OCI-LY3 (cell line): ENCODE measurements at regions not wholly inside any gene's neighbourhood (a gene's known extent, or its start where the extent isn't known, plus 50 kb on each side); places are given as distances from the start of the nearest gene placed in this dataset.
A peak's percentile ranks its signal among the peaks of the same experiment; 100 is the strongest.

Source experiments
- H2AFZ ChIP-seq: fragments of 200-600, 300-600 bp; shearing (Covaris generic); 2 replicates; pipeline ENCODE4 v1.6.0; 2014; ENCODE audit warnings: antibody characterized with exemption, low read depth, low read length
- H3K27ac ChIP-seq: fragments of 200-600, 300-600 bp; sonication (generic); 2 replicates; pipeline ENCODE4 v1.5.1; 2014; ENCODE audit warnings: mild to moderate bottlenecking, low read length, moderate library complexity, mixed read lengths
- H3K27me3 ChIP-seq: fragments of 200-600, 300-600 bp; sonication (generic); 2 replicates; pipeline ENCODE4 v1.6.1; 2014; ENCODE audit warnings: low read depth, low read length, mixed read lengths
- H3K36me3 ChIP-seq: fragments of 200-600, 300-600 bp; sonication (generic); replicated peaks from 2 replicates; pipeline ENCODE3; 2014; ENCODE audit warnings: low read depth, low read length, mixed read lengths
- H3K4me1 ChIP-seq: fragments of 300-600, 200-600 bp; sonication (generic); 2 replicates; pipeline ENCODE4 v1.6.1; 2014; ENCODE audit warnings: low read length, mixed read lengths
- H3K4me2 ChIP-seq: fragments of 200-600, 300-600 bp; sonication (generic); 2 replicates; pipeline ENCODE4 v1.6.1; 2014; ENCODE audit warnings: low read length, mixed read lengths
- H3K4me3 ChIP-seq: fragments of 300-600, 200-600 bp; sonication (generic); 2 replicates; pipeline ENCODE4 v1.5.1; 2014; ENCODE audit warnings: antibody characterized with exemption, mild to moderate bottlenecking, low read length, moderate library complexity
- H3K79me2 ChIP-seq: fragments of 300-600, 200-600 bp; shearing (Covaris generic); 2 replicates; pipeline ENCODE4 v1.6.1; 2014; ENCODE audit warnings: mild to moderate bottlenecking, low read length, mixed read lengths
- H3K9ac ChIP-seq: fragments of 300-600, 200-600 bp; shearing (Covaris generic); 2 replicates; pipeline ENCODE4 v1.6.0; 2014; ENCODE audit warnings: mild to moderate bottlenecking, low read length, moderate library complexity
- H3K9me3 ChIP-seq: fragments of 200-600, 300-600 bp; shearing (Covaris generic); 2 replicates; pipeline ENCODE4 v1.6.1; 2014; ENCODE audit warnings: low read length, mixed read lengths; ENCODE audit not compliant: insufficient read depth
- H4K20me1 ChIP-seq: fragments of 200-600, 300-600 bp; sonication (generic); 2 replicates; pipeline ENCODE4 v1.6.1; 2016; ENCODE audit warnings: low read length, mixed read lengths; ENCODE audit not compliant: insufficient read depth
- EZH2phosphoT487 ChIP-seq: fragments of 200-600 bp; shearing (Covaris generic); IDR thresholded peaks from 2 replicates; pipeline ENCODE4 v1.6.1; 2018; ENCODE audit warnings: antibody characterized with exemption, mixed run types, low read depth
- TF ChIP-seq, protein P1 (sequence below): fragments of 200-600, 300-600 bp; sonication (generic); IDR thresholded peaks from 2 replicates; pipeline ENCODE4 v1.5.1; 2014; ENCODE audit warnings: antibody characterized with exemption, low read length, low read depth

GRCh38 chr6:10042280-10042679 is 372.6 kb downstream of the TFAP2A start:
- TF ChIP-seq EZH2phosphoT487 = no peak
- TF ChIP-seq, protein P1, sequence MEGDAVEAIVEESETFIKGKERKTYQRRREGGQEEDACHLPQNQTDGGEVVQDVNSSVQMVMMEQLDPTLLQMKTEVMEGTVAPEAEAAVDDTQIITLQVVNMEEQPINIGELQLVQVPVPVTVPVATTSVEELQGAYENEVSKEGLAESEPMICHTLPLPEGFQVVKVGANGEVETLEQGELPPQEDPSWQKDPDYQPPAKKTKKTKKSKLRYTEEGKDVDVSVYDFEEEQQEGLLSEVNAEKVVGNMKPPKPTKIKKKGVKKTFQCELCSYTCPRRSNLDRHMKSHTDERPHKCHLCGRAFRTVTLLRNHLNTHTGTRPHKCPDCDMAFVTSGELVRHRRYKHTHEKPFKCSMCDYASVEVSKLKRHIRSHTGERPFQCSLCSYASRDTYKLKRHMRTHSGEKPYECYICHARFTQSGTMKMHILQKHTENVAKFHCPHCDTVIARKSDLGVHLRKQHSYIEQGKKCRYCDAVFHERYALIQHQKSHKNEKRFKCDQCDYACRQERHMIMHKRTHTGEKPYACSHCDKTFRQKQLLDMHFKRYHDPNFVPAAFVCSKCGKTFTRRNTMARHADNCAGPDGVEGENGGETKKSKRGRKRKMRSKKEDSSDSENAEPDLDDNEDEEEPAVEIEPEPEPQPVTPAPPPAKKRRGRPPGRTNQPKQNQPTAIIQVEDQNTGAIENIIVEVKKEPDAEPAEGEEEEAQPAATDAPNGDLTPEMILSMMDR = no peak
- no peaks in the 10 kb centered on the region for H3K36me3 ChIP-seq
- no peaks in the 10 kb centered on the region for H4K20me1 ChIP-seq
- no peak overlapping the region for H3K4me3 ChIP-seq
- H3K9me3 ChIP-seq = no peaks in the 10 kb centered on the region
- H3K27me3 ChIP-seq = no peaks in the 10 kb centered on the region
- H3K4me1 ChIP-seq = no peaks in the 10 kb centered on the region
- H3K79me2 ChIP-seq = no peaks in the 10 kb centered on the region
- H3K4me2 ChIP-seq = no peak overlapping the region
- H2AFZ ChIP-seq = no peak overlapping the region
- H3K9ac ChIP-seq = no peak overlapping the region
- H3K27ac ChIP-seq = no peak overlapping the region

- Histone ChIP-seq H3K9ac (no peak overlapping the region), H3K79me2 (no peaks in the 10 kb centered on the region), H3K27me3 (no peaks in the 10 kb centered on the region), H3K4me1 (no peaks in the 10 kb centered on the region), H3K36me3 (no peaks in the 10 kb centered on the region), H4K20me1 (no peaks in the 10 kb centered on the region), H3K4me2 (no peak overlapping the region), H3K27ac (no peak overlapping the region), H3K9me3 (no peaks in the 10 kb centered on the region), H2AFZ (no peak overlapping the region), H3K4me3 (no peak overlapping the region)
- no peak for TF ChIP-seq EZH2phosphoT487
- TF ChIP-seq, protein P1 = no peak
Measured at GRCh38 chr6:10033223-10033829, 381.5 kb downstream of the TFAP2A start.

GRCh38 chr6:10031617-10032016 is 383.3 kb downstream of the TFAP2A start:
- H3K27me3 ChIP-seq = no peaks in the 10 kb centered on the region
- no peaks in the 10 kb centered on the region for H4K20me1 ChIP-seq
- H3K9me3 ChIP-seq = no peaks in the 10 kb centered on the region
- H3K27ac ChIP-seq = no peak overlapping the region
- TF ChIP-seq, protein P1 = no peak
- H3K4me1 ChIP-seq = no peaks in the 10 kb centered on the region
- no peaks in the 10 kb centered on the region for H3K79me2 ChIP-seq
- H2AFZ ChIP-seq = no peak overlapping the region
- H3K9ac ChIP-seq = no peak overlapping the region
- H3K36me3 ChIP-seq = no peaks in the 10 kb centered on the region
- no peak overlapping the region for H3K4me3 ChIP-seq
- no peak overlapping the region for H3K4me2 ChIP-seq

DNA sequence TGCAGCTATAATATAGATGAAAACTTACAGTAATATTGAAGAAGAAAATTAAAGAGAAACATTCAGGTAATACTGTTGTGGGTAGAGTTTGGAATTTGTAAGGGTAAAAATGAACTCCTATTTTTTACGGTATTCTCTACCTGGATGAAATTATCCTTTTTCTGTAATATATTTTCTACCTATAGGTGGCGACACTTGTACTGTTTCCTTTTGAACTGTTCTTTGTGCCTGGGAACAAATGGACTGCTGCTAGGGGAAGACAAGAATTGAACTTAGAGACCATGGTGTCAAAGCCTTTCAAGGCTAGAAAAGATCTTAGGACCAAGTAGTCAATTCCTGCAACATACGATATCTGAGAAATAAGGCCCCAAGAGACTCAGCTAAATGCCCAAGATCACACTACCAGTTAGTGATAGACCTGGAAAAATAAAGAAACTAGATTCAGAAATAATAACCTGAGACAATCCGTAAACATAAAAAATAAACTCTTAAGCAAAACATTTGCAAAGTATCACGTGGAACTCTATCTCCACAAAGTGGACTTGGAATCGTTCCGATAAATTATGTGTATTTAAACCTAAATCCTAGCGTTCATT is 383.8 kb downstream of the TFAP2A start:
- no peak overlapping the region for H3K27ac ChIP-seq
- H3K4me3 ChIP-seq = no peak overlapping the region

More for the DNA sequence above, 383.8 kb downstream of the TFAP2A start:
- Histone ChIP-seq H2AFZ (no peak overlapping the region), H3K9ac (no peak overlapping the region), H3K4me2 (no peak overlapping the region), H3K4me1 (no peaks in the 10 kb centered on the region), H3K9me3 (no peaks in the 10 kb centered on the region), H3K36me3 (no peaks in the 10 kb centered on the region), H3K27me3 (no peaks in the 10 kb centered on the region), H4K20me1 (no peaks in the 10 kb centered on the region), H3K79me2 (no peaks in the 10 kb centered on the region)
- TF ChIP-seq EZH2phosphoT487 = no peak
- TF ChIP-seq, protein P1 = peak; percentile 60
